Stimulated activated CD8-positive, alpha-beta memory T cell treated with anti-CD3 and anti-CD28 coated beads, Interleukin-7, amount 100 ng/mL, for 4 hours (primary cell): ENCODE measurements at regions not wholly inside any gene's neighbourhood (a gene's known extent, or its start where the extent isn't known, plus 50 kb on each side); places are given as distances from the start of the nearest gene placed in this dataset.
"Not testable (repeated sequence)": the region's sequence is repeated elsewhere in the genome, so short reads cannot be mapped to it uniquely, and the experiment has no call there.

Experiments used
- DNase-seq, 2 donors: peaks; one replicate each; pipeline ENCODE4 v3.0.0-alpha.2; 2020; ENCODE audit warnings: low read depth in 2 of 2

DNA sequence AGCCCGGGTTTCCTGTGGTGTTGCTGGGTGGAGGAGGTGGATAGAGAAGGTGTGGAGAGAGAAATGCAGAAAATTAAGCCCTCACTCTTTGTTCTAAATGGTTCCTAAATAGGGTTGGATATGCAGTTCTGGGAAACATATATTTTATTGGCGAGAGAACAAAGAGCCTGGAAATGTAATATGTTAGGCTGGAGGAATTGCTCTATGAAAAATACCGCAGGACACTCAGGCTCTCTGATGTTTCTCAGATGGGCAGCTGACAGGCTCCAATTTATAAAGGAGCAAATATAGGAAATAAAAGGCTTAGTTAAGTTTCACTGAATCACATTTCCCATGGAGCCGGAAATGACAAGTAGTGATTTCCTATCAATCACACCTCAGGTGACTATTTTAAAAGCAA lies 428.0 kb downstream of the TMEM135 start:
- no peak for DNase-seq

DNA sequence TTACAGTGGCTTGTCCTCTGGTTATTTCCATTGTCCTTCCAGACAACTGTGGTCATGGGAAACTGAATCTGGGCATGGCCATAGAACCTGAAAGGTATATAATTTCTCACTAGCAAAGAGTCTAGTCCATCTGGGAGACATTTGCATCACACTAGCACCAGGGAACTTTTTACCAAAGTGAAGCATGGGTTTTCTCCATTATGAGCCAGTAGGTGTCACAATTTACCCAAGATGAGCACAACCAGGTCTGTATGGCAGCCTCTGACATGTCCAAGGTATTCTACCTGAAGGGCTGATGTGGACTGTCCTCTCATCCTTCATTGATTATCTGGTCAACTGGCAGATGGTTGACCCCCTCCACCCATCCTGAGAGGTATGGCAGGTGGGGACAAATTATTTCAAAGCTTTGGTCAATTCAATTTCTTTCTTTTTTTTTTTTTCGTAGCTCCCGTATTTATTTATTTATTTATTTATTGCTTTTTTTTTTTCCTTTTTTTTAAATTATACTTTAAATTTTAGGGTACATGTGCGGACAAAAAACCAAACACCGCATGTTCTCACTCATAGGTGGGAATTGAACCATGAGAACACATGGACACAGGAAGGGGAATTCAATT lies 425.9 kb downstream of the TMEM135 start:
- no peak for DNase-seq

DNA sequence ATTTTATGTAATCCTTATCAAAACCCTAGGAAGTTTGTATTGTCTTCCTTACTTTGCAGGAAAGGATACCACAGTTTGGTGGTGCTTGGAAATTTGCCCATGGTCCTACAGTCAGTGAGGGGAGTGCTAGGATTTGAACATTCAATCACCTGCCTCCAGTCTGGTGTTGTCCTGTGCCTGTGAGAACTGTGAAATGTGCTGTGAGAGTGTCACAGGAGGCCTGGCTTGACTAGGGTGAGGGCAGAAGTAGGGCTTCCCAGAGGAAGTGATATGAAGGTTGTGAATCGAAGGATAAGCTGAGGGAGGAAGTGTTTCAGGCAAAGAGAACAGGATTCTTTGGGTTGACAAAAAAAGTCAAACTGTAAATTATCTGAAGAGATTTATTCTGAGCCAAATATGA lies 424.4 kb downstream of the TMEM135 start:
- DNase-seq: no peak

DNA sequence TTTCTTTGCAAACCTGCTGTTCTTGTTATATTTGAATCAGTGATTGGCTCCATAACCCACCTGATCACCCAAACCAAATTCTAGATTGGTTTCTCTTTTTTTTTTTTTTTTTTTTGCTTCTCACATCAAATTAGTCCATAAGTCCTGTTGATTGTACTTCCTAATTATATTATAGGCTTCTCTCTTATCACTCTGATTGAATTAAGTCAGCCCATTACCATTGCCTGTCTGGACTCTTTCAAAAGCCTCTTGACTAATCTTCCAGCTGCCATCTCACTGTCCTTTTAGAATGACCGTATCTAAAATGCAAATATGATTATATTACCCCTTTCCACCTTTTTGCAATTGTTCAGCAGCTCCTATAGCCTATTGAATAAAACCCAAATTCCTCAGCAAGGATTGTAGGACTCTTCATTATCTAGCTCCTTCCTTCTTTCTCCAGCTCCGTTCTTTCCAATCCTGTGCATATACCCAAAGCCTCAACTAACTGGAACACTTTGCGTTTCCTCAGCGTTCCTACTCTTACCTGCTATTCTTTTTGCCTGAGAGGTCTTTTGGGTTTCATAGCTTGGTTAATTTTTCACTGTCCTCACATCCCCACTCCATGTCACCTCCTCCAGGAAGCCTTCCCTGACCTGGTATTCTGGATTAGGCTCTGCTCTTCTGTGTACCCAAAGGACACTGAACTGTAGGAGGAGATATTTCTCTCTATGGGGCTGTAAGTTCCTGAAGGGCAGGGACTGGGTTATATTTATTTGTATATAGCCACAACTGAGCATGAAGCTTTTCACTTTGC lies 423.3 kb downstream of the TMEM135 start:
- no peak for DNase-seq

- DNase-seq: no peak
These were observed 422.5 kb downstream of the TMEM135 start for GRCh38 chr11:87460279-87460678.

GRCh38 chr11:87459351-87459750 lies 421.6 kb downstream of the TMEM135 start:
- no peak for DNase-seq

DNA sequence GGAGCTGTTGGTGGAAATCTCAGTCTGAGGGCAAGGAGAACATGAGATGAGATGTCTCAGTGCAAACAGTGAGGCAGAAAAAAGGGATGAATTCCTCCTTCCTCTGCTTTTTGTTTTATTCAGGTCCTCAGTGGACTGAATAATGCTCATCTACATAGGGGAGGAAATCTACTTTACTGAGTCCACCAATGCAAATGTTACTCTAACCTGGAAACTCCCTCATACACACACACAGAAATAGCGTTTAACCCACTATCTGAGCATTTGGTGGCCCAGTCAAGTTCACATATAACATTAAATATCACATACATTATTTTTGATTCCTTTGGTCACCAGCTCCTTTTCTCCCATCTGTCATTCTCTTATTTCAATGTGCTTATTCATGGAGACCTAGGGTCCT lies 418.8 kb downstream of the TMEM135 start:
- no peak for DNase-seq

GRCh38 chr11:87455180-87455579 lies 417.4 kb downstream of the TMEM135 start:
- DNase-seq: no peak

DNA sequence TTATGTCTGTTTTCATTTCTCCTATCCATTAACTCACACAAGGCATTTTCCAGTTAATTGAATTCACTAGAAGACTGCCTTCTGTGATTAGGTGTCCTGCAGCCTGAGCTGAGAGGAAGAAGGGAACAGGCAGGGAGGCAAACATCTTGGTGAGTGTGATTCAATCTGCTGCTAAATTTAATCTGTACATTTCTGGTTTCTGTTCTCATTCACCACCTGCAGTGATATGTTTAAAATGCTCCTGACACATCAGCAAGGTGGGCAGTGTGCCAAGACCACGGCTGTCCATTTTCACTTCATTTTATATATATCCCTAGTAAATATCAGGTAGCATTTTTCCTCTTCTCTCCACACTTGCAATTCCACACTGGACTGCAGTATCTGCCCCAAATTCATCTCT lies 416.5 kb downstream of the TMEM135 start:
- no peak for DNase-seq

DNA sequence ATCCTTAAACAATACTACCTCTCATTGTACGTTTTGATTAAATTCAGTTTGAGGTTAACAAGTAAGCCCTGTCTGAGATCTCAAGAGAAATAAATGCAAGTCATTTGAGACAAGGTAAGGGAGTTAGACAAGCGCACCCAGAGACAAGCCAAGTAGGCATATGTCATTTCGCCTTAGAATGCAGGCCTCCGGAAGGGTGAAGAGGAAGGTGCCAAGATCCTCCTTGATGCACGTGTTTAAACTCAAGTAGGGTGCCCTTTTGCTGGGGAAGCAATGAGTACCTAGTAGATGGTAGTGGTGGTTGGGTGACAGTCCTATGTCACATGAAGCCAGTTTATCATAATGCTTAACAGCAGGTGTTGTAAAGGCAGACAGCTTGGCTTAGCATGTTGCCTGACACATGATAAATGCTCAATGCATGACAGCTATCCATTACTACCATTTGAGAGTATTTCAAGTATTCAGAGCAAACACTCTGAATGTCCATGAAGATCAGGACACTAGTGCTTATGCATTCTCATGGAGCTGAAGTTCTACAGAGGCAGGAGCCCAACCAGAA lies 415.9 kb downstream of the TMEM135 start:
- no peak for DNase-seq

GRCh38 chr11:87452025-87452424 lies 414.3 kb downstream of the TMEM135 start:
- DNase-seq: not testable (repeated sequence)

DNA sequence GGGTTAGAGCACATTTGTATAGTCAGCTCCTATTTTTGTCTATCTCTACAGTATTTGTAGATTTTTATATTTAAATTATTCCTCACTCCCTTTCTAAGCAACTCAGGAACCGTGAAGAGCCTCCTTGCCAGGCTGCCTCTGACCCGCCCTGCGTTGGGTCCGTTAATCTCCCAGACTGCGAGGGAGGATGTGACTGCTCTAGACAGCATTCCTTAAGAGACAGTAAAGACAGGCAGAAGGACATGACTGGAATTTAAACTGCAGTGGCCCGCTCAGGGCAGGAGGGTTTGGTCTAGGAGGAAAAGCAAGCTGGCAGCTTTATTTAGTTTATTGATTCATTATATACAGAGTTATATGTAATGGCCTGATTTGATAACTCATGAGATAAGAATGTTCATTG lies 413.7 kb downstream of the TMEM135 start:
- no peak for DNase-seq

GRCh38 chr11:87447606-87448005 lies 409.9 kb downstream of the TMEM135 start:
- DNase-seq: no peak

GRCh38 chr11:87444993-87445392 lies 407.3 kb downstream of the TMEM135 start:
- no peak for DNase-seq

- DNase-seq: no peak
These were observed 406.0 kb downstream of the TMEM135 start for GRCh38 chr11:87443707-87444106.

- DNase-seq: no peak
These were observed 402.5 kb downstream of the TMEM135 start for GRCh38 chr11:87440076-87440770.

DNA sequence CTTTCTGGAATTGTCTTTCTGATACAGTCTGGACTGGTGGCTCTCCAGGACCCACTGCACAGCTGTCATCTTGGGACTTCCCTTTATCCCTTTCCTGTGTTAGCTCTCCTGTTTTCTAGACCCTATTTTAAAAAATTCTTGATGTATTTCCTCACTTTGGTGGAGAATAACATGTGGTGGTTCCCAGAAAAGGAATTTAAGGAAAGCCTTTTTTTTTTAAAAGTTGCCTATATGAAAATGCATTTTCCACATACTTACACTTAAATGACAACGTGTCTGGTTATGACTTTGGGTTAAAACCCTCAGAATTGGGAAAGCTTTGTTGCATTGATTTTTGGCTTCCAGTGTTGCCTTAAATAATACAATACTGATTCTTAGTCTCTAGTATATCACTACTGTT lies 400.7 kb downstream of the TMEM135 start:
- no peak for DNase-seq

GRCh38 chr11:87437844-87438223 lies 400.1 kb downstream of the TMEM135 start:
- no peak for DNase-seq

GRCh38 chr11:87437133-87437843 lies 399.6 kb downstream of the TMEM135 start:
- DNase-seq: no peak

- no peak for DNase-seq
These were observed 394.3 kb downstream of the TMEM135 start for GRCh38 chr11:87432022-87432421.

DNA sequence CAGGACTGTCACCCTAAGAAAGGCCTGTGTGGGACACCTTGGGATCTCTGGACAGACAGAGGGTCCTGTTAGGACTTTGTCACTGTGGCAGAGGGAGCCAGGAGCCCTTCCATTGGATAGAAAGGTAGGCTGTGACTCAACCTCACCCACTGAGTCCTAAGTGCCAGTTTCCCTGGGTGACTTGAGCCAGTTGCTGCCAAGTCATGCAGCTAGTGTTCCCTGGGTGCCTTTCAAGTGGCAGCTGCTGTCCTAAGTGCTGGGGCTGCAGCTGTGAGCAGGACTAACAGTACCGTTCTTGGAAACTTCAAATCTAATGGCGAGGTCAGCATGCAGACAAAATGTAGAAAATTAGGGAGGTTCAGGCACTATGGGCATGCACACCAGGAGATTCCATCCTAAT lies 393.7 kb downstream of the TMEM135 start:
- no peak for DNase-seq

DNA sequence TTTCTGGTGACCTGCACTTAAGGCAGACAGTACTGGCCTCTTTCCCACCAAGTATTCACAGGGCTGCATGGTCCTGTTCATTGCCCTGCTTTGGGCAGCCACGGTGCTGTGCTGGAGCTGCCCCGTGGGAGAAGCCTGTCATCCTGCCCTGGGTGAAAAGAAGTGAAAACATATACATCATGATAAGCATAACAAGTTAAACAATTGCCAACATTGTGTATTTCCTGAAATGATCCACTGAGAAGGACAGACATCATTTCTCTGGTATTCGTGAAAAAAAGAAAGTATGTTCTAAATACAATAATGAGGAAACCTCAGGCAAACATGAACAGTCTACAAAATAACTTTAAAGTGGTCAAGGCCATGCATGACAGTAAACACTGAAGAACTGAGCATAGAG lies 393.1 kb downstream of the TMEM135 start:
- no peak for DNase-seq
